KMS-11 (cell line): ENCODE measurements at regions not wholly inside any gene's neighbourhood (a gene's known extent, or its start where the extent isn't known, plus 50 kb on each side); places are given as distances from the start of the nearest gene placed in this dataset.
"Not testable (repeated sequence)": the region's sequence is repeated elsewhere in the genome, so short reads cannot be mapped to it uniquely, and the experiment has no call there.

Source experiments
- H2AFZ ChIP-seq: fragments of 200-600 bp; sonication (generic); 2 replicates; pipeline ENCODE4 v1.6.1; 2016; ENCODE audit warnings: antibody characterized with exemption, mixed run types, low read depth
- H3K27ac ChIP-seq: fragments of 200-600 bp; sonication (generic); 2 replicates; pipeline ENCODE4 v1.6.1; 2016; ENCODE audit warnings: mild to moderate bottlenecking, mixed run types
- H3K27me3 ChIP-seq: fragments of 200-600 bp; sonication (generic); 2 replicates; pipeline ENCODE4 v1.6.1; 2017; ENCODE audit warnings: mild to moderate bottlenecking, low read depth, mixed run types, moderate library complexity; ENCODE audit not compliant: insufficient read depth
- H3K36me3 ChIP-seq: fragments of 200-600 bp; sonication (generic); 2 replicates; pipeline ENCODE4 v1.6.1; 2017; ENCODE audit warnings: mild to moderate bottlenecking, mixed run types; ENCODE audit not compliant: insufficient read depth
- H3K4me1 ChIP-seq: fragments of 200-600 bp; sonication (generic); 2 replicates; pipeline ENCODE4 v1.6.1; 2016; ENCODE audit warnings: mild to moderate bottlenecking, low read depth, mixed run types; ENCODE audit not compliant: poor library complexity, severe bottlenecking
- H3K4me2 ChIP-seq: fragments of 200-600 bp; sonication (generic); 2 replicates; pipeline ENCODE4 v1.7.0; 2016; ENCODE audit warnings: mild to moderate bottlenecking, mixed run types
- H3K4me3 ChIP-seq: fragments of 200-600 bp; sonication (generic); IDR thresholded peaks from 2 replicates; pipeline ENCODE4 v1.6.1; 2017; ENCODE audit warnings: low read depth, low read length, mixed read lengths; ENCODE audit not compliant: insufficient read depth
- H3K79me2 ChIP-seq: fragments of 200-600 bp; sonication (generic); 2 replicates; pipeline ENCODE4 v1.6.1; 2016; ENCODE audit warnings: low read depth, mixed run types; ENCODE audit not compliant: insufficient read depth
- H3K9ac ChIP-seq: fragments of 200-600 bp; sonication (generic); 2 replicates; pipeline ENCODE4 v1.6.1; 2016; ENCODE audit warnings: mild to moderate bottlenecking, mixed run types
- H4K20me1 ChIP-seq: fragments of 200-600 bp; sonication (generic); 2 replicates; pipeline ENCODE4 v1.6.1; 2016; ENCODE audit warnings: mild to moderate bottlenecking, mixed run types; ENCODE audit not compliant: insufficient read depth
- TF ChIP-seq, protein P1 (sequence below): fragments of 200-600 bp; sonication (generic); conservative IDR thresholded peaks from 2 replicates; pipeline ENCODE4 v1.6.1; 2017; ENCODE audit warnings: low read depth, mild to moderate bottlenecking, antibody characterized with exemption, low read length, moderate library complexity, mixed read lengths

DNA sequence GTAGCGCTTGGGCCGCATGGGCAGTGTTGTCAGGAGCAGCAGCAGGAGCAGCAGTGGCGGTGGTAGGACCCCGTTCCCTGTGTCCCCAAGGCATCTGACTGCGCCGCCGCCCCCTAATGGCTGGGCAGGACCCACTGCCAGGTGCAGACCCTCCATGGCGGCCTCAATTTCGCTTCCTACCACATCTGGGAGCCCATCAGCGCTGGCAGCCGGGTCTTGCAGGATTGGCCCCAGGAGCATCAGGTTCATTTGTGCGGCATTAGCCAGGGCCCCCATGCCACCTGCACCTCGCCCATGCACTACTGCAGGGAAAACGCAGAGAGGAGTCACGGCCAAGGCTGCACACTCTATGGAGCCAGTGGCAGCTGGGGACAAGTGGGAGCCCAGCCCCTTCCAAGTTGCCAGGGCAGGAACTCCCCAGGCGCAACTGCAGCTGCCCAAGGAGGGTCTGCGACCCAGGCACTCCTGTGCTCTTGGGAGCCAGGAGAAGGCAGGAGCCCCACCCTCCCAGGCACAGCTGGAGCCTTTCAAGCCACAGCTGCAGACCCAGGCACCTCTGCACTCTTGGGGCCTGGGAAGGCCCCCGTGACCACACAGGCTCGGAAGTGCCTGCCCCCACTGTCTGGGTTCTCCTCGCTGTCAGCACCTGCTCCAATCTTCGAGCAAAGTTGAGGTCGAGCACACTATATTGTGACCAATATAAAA is 594.2 kb downstream of the KCNJ18 start:
- Histone ChIP-seq H3K4me1 (no peaks in the 10 kb centered on the region), H3K27me3 (no peaks in the 10 kb centered on the region), H3K27ac (no peak overlapping the region), H3K36me3 (no peaks in the 10 kb centered on the region), H3K4me2 (no peak overlapping the region), H3K4me3 (no peak overlapping the region), H3K9ac (no peak overlapping the region), H4K20me1 (no peaks in the 10 kb centered on the region), H2AFZ (no peak overlapping the region), H3K79me2 (no peaks in the 10 kb centered on the region)
- TF ChIP-seq, protein P1, sequence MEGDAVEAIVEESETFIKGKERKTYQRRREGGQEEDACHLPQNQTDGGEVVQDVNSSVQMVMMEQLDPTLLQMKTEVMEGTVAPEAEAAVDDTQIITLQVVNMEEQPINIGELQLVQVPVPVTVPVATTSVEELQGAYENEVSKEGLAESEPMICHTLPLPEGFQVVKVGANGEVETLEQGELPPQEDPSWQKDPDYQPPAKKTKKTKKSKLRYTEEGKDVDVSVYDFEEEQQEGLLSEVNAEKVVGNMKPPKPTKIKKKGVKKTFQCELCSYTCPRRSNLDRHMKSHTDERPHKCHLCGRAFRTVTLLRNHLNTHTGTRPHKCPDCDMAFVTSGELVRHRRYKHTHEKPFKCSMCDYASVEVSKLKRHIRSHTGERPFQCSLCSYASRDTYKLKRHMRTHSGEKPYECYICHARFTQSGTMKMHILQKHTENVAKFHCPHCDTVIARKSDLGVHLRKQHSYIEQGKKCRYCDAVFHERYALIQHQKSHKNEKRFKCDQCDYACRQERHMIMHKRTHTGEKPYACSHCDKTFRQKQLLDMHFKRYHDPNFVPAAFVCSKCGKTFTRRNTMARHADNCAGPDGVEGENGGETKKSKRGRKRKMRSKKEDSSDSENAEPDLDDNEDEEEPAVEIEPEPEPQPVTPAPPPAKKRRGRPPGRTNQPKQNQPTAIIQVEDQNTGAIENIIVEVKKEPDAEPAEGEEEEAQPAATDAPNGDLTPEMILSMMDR, result no peak

GRCh38 chr17:22298484-22298951 is 606.2 kb downstream of the KCNJ18 start:
- not testable (repeated sequence) for H3K27ac ChIP-seq, H4K20me1 ChIP-seq, H3K4me2 ChIP-seq, H3K27me3 ChIP-seq, H3K36me3 ChIP-seq, H3K79me2 ChIP-seq, H2AFZ ChIP-seq, H3K4me3 ChIP-seq, H3K9ac ChIP-seq, H3K4me1 ChIP-seq

DNA sequence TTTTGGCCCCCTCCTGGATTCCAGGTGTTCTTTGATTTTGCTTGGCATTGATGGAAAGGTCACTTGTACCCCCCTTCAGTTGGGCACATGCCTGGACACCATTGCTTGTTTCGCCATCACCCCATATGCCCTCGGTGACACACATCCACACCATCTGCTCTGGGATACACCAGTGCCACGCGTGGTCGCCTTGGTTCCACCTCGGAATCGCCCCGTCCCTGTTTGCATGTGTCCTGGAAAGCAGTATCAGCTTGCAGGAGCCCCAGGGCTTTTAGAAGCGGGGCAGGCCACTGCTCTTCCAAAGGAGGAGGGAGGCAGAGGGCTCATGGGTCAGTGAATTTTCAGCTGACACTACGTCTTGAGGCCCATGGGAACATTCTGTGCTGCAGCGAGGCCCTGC is 607.9 kb downstream of the KCNJ18 start:
- Histone ChIP-seq H3K4me2 (no peak overlapping the region), H2AFZ (no peak overlapping the region), H3K4me1 (no peaks in the 10 kb centered on the region), H3K4me3 (no peak overlapping the region), H3K27me3 (no peaks in the 10 kb centered on the region), H3K27ac (no peak overlapping the region), H3K9ac (no peak overlapping the region), H3K79me2 (no peaks in the 10 kb centered on the region), H4K20me1 (no peaks in the 10 kb centered on the region), H3K36me3 (no peaks in the 10 kb centered on the region)
- TF ChIP-seq, protein P1, result no peak

- H2AFZ ChIP-seq, result no peak overlapping the region
Measured at GRCh38 chr17:22300731-22301352, 608.5 kb downstream of the KCNJ18 start.

More at GRCh38 chr17:22300731-22301352, 608.5 kb downstream of the KCNJ18 start:
- Histone ChIP-seq H4K20me1 (no peaks in the 10 kb centered on the region), H3K36me3 (no peaks in the 10 kb centered on the region), H3K9ac (no peak overlapping the region), H3K4me3 (no peak overlapping the region), H3K27ac (no peak overlapping the region), H3K4me1 (no peaks in the 10 kb centered on the region), H3K27me3 (no peaks in the 10 kb centered on the region), H3K79me2 (no peaks in the 10 kb centered on the region), H3K4me2 (no peak overlapping the region)
- TF ChIP-seq, protein P1, result no peak
